PFSK-1 (cell line): ENCODE measurements at regions not wholly inside any gene's neighbourhood (a gene's known extent, or its start where the extent isn't known, plus 50 kb on each side); places are given as distances from the start of the nearest gene placed in this dataset.

Experiments used
- POLR2AphosphoS5 ChIP-seq: IDR thresholded peaks from 2 replicates; pipeline ENCODE4 v1.6.1; 2012; ENCODE audit warnings: low read depth, mild to moderate bottlenecking, control low read depth, low read length, moderate library complexity
- SIN3A ChIP-seq: IDR thresholded peaks from 2 replicates; pipeline ENCODE4 v1.6.1; 2012; ENCODE audit warnings: mild to moderate bottlenecking, low read length, moderate library complexity, borderline replicate concordance; ENCODE audit not compliant: insufficient read depth
- TAF1 ChIP-seq: IDR thresholded peaks from 2 replicates; pipeline ENCODE4 v1.6.1; 2012; ENCODE audit warnings: low read length, control low read depth, borderline replicate concordance; ENCODE audit not compliant: insufficient read depth

DNA sequence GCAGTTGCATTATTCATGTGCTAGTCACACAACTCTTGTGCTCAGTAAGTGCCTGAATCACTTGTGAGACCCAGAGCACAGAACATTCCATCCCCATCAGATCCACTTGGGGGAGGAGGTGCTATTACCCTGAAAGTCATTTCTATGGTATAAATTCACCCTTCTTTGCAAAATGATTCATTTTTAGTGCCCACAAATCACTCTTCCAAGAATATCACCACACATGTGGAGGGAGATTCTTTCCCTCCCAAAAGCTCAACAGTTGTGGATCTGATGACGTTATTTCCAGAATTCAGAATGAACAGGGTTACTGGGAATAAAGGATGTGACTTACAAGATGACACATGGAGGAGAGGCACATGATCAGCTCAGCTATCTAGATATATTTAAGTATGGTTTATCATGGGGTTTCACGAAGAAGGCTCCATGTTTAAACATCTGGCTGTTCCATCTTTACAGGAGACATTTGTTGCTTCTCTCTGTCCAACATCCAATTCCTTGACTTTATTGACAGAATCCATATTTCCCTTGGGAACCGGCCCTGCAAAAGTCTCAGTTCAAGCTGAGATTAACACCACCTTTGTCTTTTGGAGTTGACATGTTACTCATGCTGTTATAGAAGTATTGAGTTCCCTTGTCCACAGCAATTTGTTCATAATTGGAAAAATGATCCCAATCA is 214.2 kb upstream of the PROK2 start:
- no peak for TF ChIP-seq POLR2AphosphoS5
- no peak for TF ChIP-seq TAF1
- TF ChIP-seq SIN3A, result no peak
